Body of pancreas (tissue), 4 donors: ENCODE measurements at regions not wholly inside any gene's neighbourhood (a gene's known extent, or its start where the extent isn't known, plus 50 kb on each side); places are given as distances from the start of the nearest gene placed in this dataset.
"Not testable (repeated sequence)": the region's sequence is repeated elsewhere in the genome, so short reads cannot be mapped to it uniquely, and the experiment has no call there.

ENCODE experiments used
- ATAC-seq: fragments of 150-250 bp; one replicate; pipeline ENCODE4 v1.9.1; 2016
- DNase-seq, 4 donors: peaks; one replicate each; pipeline ENCODE4 v3.0.0-alpha.2; 2019
- H3K27ac ChIP-seq, 4 donors: fragments of 200-600 bp; sonication (generic); 1 replicate in 3 of 4; 2 replicates in 1 of 4; pipeline versions ENCODE4 v1.5.1 to v1.6.1; 2016 to 2019; ENCODE audit warnings: mild to moderate bottlenecking in 1 of 4, mixed read lengths in 1 of 4, moderate library complexity in 1 of 4
- H3K27me3 ChIP-seq, 2 donors: fragments of 200-600 bp; sonication (generic); one replicate each; pipeline ENCODE4 v1.6.0; 2016; ENCODE audit warnings: mild to moderate bottlenecking in 1 of 2
- H3K36me3 ChIP-seq, 2 donors: fragments of 200-600 bp; sonication (generic); replicated peaks in 1 of 2; 2 replicates each; pipeline ENCODE4 v1.5.1; 2016; ENCODE audit warnings: low read depth in 2 of 2; ENCODE audit not compliant: insufficient read depth in 1 of 2
- H3K4me1 ChIP-seq: fragments of 200-600 bp; sonication (generic); one replicate; pipeline ENCODE4 v1.6.0; 2016
- H3K4me3 ChIP-seq, 2 donors: fragments of 200-600 bp; sonication (generic); 1 replicate in 1 of 2; 2 replicates in 1 of 2; pipeline ENCODE4 v1.5.1; 2016 to 2019
- H3K9me3 ChIP-seq, 3 donors: fragments of 200-600 bp; sonication (generic); 1 replicate in 2 of 3; 2 replicates in 1 of 3; pipeline ENCODE4 v1.5.1; 2016
- CTCF ChIP-seq, 7 experiments: fragments of 450-650 bp in 4 of 7; fragments of 200-600 bp in 3 of 7; sonication (generic) in 3 of 7; IDR thresholded peaks; one replicate each; pipeline ENCODE4 v1.5.1; 2016 to 2019; ENCODE audit warnings: antibody characterized with exemption in 7 of 7
- POLR2A ChIP-seq, 3 donors: fragments of 450-650 bp; IDR thresholded peaks; one replicate each; pipeline ENCODE4 v1.6.1; 2016; ENCODE audit warnings: antibody characterized with exemption in 3 of 3, mild to moderate bottlenecking in 2 of 3
- WGBS, 2 donors: methylation state at CpG; one replicate each; pipeline ENCODE4 v1.1.5; 2017; 5-methylcytosine and 5-hydroxymethylcytosine counted together
- intact Hi-C: fragments of 100-400 bp; cut with DNase I; formaldehyde crosslinking; loops from one replicate; pipeline ENCODE4 v1.15.1; 2023

GRCh38 chr3:148554367-148554766, 143.3 kb upstream of the AGTR1 start:
- Histone ChIP-seq H3K4me1 (no peaks in the 10 kb centered on the region), H3K9me3 (no peaks in the 10 kb centered on the region), H3K4me3 (no peak overlapping the region), H3K36me3 (no peaks in the 10 kb centered on the region), H3K27me3 (no peaks in the 10 kb centered on the region), H3K27ac (no peak overlapping the region)
- intact Hi-C loops = no loop called here
- no peak for ATAC-seq
- TF ChIP-seq POLR2A (IDR thresholded peaks at IDR 0.05) (no peak), CTCF (IDR thresholded peaks at IDR 0.05) (no peak)
- 59 to 70% methylated on average over 4 of the region's 4 CpGs for WGBS, 2 donors
- DNase-seq = no peak

GRCh38 chr3:148556664-148557063, 141.0 kb upstream of the AGTR1 start:
- Histone ChIP-seq H3K36me3 (no peaks in the 10 kb centered on the region), H3K9me3 (no peaks in the 10 kb centered on the region), H3K4me3 (no peak overlapping the region), H3K27ac (no peak overlapping the region), H3K4me1 (no peaks in the 10 kb centered on the region), H3K27me3 (no peaks in the 10 kb centered on the region)
- ATAC-seq (no peak), DNase-seq (no peak)
- intact Hi-C loops = no loop called here
- no peak for TF ChIP-seq POLR2A (IDR thresholded peaks at IDR 0.05)
- no peak for TF ChIP-seq CTCF (IDR thresholded peaks at IDR 0.05)
- WGBS, 2 donors = 68 to 84% methylated on average over 1 of the region's 1 CpG

GRCh38 chr3:148577579-148577978, 120.1 kb upstream of the AGTR1 start:
- 70 to 83% methylated on average over 3 of the region's 3 CpGs for WGBS, 2 donors
- H3K27ac ChIP-seq, H3K4me3 ChIP-seq, H3K36me3 ChIP-seq, H3K9me3 ChIP-seq, ATAC-seq, H3K4me1 ChIP-seq, H3K27me3 ChIP-seq, intact Hi-C loops, DNase-seq: not testable (repeated sequence)

GRCh38 chr3:148582126-148582525, 115.6 kb upstream of the AGTR1 start:
- DNase-seq (no peak), ATAC-seq (no peak)
- no peaks in the 10 kb centered on the region for H3K9me3 ChIP-seq
- TF ChIP-seq CTCF (IDR thresholded peaks at IDR 0.05) = no peak
- no peak for TF ChIP-seq POLR2A (IDR thresholded peaks at IDR 0.05)
- intact Hi-C loops = no loop called here
- H3K4me1 ChIP-seq = no peaks in the 10 kb centered on the region
- 85 to 100% methylated on average over 1 of the region's 1 CpG for WGBS, 2 donors
- H3K4me3 ChIP-seq = no peak overlapping the region
- no peaks in the 10 kb centered on the region for H3K27me3 ChIP-seq
- H3K27ac ChIP-seq = no peak overlapping the region
- no peaks in the 10 kb centered on the region for H3K36me3 ChIP-seq

GRCh38 chr3:148583793-148584192, 113.9 kb upstream of the AGTR1 start:
- Histone ChIP-seq H3K36me3 (no peaks in the 10 kb centered on the region), H3K4me3 (no peak overlapping the region), H3K27me3 (no peaks in the 10 kb centered on the region), H3K9me3 (no peaks in the 10 kb centered on the region), H3K27ac (no peak overlapping the region), H3K4me1 (no peaks in the 10 kb centered on the region)
- TF ChIP-seq POLR2A (IDR thresholded peaks at IDR 0.05) = no peak
- no peak for TF ChIP-seq CTCF (IDR thresholded peaks at IDR 0.05)
- DNase-seq = no peak
- no peak for ATAC-seq
- intact Hi-C loops = no loop called here
- 89 to 100% methylated on average over 1 of the region's 1 CpG for WGBS, 2 donors
